ENCODE measurements at regions not wholly inside any gene's neighbourhood (a gene's known extent, or its start where the extent isn't known, plus 50 kb on each side); places are given as distances from the start of the nearest gene placed in this dataset.

DNA sequence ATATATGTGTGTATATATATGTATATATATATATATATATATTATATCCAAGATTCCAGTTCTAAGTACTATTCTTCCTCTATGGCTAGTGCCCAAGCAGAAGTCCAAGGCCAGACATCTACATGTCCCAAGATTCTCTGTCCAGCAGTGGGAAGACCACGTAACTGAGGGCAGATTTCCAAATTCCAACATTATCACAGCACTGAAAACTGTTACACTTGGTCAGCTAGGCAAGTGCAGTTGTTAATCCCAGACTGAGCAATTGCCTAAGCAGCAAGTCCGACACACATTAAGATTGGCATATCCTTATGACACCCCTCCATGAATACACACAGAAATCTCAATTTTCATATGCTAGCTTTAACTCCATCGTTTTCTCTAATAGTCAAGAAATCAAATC, 1148.5 kb downstream of the IGSF11 start:
- TF ChIP-seq POLR2A (IDR thresholded peaks at IDR 0.05), result no peak
- TF ChIP-seq, protein P1, sequence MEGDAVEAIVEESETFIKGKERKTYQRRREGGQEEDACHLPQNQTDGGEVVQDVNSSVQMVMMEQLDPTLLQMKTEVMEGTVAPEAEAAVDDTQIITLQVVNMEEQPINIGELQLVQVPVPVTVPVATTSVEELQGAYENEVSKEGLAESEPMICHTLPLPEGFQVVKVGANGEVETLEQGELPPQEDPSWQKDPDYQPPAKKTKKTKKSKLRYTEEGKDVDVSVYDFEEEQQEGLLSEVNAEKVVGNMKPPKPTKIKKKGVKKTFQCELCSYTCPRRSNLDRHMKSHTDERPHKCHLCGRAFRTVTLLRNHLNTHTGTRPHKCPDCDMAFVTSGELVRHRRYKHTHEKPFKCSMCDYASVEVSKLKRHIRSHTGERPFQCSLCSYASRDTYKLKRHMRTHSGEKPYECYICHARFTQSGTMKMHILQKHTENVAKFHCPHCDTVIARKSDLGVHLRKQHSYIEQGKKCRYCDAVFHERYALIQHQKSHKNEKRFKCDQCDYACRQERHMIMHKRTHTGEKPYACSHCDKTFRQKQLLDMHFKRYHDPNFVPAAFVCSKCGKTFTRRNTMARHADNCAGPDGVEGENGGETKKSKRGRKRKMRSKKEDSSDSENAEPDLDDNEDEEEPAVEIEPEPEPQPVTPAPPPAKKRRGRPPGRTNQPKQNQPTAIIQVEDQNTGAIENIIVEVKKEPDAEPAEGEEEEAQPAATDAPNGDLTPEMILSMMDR (IDR thresholded peaks at IDR 0.05), result no peak

All from prostate gland (tissue), 2 donors.